ENCODE measurements at regions not wholly inside any gene's neighbourhood (a gene's known extent, or its start where the extent isn't known, plus 50 kb on each side); places are given as distances from the start of the nearest gene placed in this dataset.

DNA sequence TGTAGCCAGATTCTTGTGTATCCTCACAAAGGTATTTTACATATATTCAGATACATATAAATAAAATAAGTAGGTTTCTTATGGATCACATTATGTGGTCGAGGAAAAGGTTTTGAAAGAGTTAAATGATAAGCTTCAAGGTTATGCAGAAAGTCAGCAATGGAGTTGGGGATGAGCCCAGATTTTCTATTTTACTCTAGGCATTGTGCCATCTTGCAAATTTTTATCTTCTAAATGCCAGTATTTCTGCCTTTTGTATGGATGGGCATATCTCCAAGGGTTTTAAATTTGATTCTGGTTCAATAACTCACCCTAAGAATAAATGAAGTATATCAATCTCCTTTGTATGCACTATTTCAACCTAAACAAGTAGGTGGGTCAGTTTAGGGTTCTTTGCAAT is 410.7 kb downstream of the DMRTA1 start:
- Histone ChIP-seq H3K4me3 (no peak overlapping the region), H3K27ac (no peak overlapping the region)
- DNase-seq (ENCODE audit: low spot score) = no peak
- TF ChIP-seq, protein P1, sequence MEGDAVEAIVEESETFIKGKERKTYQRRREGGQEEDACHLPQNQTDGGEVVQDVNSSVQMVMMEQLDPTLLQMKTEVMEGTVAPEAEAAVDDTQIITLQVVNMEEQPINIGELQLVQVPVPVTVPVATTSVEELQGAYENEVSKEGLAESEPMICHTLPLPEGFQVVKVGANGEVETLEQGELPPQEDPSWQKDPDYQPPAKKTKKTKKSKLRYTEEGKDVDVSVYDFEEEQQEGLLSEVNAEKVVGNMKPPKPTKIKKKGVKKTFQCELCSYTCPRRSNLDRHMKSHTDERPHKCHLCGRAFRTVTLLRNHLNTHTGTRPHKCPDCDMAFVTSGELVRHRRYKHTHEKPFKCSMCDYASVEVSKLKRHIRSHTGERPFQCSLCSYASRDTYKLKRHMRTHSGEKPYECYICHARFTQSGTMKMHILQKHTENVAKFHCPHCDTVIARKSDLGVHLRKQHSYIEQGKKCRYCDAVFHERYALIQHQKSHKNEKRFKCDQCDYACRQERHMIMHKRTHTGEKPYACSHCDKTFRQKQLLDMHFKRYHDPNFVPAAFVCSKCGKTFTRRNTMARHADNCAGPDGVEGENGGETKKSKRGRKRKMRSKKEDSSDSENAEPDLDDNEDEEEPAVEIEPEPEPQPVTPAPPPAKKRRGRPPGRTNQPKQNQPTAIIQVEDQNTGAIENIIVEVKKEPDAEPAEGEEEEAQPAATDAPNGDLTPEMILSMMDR (IDR thresholded peaks at IDR 0.05) = no peak

DNA sequence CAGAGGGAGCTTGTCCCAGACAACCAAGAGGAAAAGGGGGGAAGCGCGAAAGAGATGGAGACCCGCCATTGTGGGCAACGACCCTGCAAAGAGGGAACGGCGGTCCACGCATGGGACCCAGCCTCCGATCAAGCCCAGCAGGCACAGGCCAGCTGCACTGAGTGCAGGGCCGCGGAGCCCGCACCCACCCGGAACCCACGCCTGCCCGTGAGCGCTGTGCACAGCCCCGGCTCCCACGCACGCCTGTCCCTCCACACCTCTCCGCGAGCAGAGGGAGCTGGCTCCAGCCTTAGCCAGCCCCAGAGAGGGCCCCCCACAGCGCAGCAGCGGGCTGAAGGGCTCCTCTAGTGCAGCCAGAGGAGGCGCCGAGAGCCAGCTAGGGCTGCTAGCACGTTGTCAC is 416.5 kb downstream of the DMRTA1 start:
- TF ChIP-seq, protein P1 (IDR thresholded peaks at IDR 0.05) = no peak
- no peak for DNase-seq (ENCODE audit: low spot score)
- H3K4me3 ChIP-seq = no peak overlapping the region

GRCh38 chr9:22863736-22864135 is 417.1 kb downstream of the DMRTA1 start:
- DNase-seq (ENCODE audit: low spot score) = no peak
- TF ChIP-seq, protein P1 (IDR thresholded peaks at IDR 0.05) = no peak
- Histone ChIP-seq H3K27ac (no peak overlapping the region), H3K4me3 (no peak overlapping the region)

More for the DNA sequence above, 416.5 kb downstream of the DMRTA1 start:
- H3K27ac ChIP-seq = no peak overlapping the region

- H3K4me3 ChIP-seq = no peak overlapping the region
These were observed 446.7 kb downstream of the DMRTA1 start for GRCh38 chr9:22893196-22893843.

GRCh38 chr9:22898591-22898990 is 452.0 kb downstream of the DMRTA1 start:
- TF ChIP-seq, protein P1 (IDR thresholded peaks at IDR 0.05) = no peak
- Histone ChIP-seq H3K27ac (no peak overlapping the region), H3K4me3 (no peak overlapping the region)
- no peak for DNase-seq (ENCODE audit: low spot score)

More at GRCh38 chr9:22893196-22893843, 446.7 kb downstream of the DMRTA1 start:
- H3K27ac ChIP-seq = no peak overlapping the region
- DNase-seq (ENCODE audit: low spot score) = no peak
- TF ChIP-seq, protein P1 (IDR thresholded peaks at IDR 0.05) = no peak

DNA sequence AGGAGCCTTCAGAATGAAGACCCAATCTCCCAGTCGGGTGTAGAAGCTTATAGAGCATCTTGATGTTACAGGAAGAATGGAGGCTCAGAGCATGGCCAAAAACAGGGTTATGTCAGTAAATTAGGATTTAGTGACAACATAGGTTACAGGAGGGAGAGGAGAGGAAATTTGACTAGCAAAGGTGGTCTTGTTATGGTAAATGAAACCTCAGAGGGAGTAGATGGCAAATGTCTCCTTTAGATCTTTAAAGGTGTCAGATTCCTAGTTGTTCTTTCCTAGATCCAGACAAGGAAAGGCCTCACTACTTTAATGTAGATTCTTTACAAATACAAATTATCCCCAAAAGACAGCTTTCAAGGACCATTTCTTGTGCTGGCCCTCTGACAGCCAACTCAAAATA is 465.0 kb downstream of the DMRTA1 start:
- no peak overlapping the region for H3K4me3 ChIP-seq
- DNase-seq (ENCODE audit: low spot score) = no peak
- TF ChIP-seq, protein P1 (IDR thresholded peaks at IDR 0.05) = no peak
- H3K27ac ChIP-seq = no peak overlapping the region

DNA sequence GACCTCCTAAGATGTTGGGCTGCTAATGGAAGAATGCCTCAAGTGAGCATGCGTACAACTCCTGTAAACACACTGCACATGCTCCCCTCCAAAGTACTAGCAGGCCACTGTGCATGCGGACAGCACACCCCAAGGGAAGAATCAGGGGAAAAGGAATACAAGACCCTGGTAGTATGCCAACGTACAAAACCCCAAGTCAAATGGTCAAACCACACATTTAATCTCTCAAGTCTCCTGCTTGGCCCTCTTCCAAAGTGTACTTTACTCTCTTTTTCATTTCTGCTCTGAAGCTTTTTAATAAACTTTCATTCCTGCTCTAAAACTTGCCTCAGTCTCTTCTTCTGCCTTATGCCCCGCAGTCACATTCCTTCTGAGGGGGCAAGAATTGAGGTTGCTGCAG is 466.4 kb downstream of the DMRTA1 start:
- Histone ChIP-seq H3K4me3 (no peak overlapping the region), H3K27ac (no peak overlapping the region)
- DNase-seq (ENCODE audit: low spot score) = no peak
- TF ChIP-seq, protein P1 (IDR thresholded peaks at IDR 0.05) = no peak
